ENCODE measurements at regions not wholly inside any gene's neighbourhood (a gene's known extent, or its start where the extent isn't known, plus 50 kb on each side); places are given as distances from the start of the nearest gene placed in this dataset.

GRCh38 chr7:20075992-20076820 lies 141.0 kb downstream of the MACC1 start:
- TF ChIP-seq, protein P1, sequence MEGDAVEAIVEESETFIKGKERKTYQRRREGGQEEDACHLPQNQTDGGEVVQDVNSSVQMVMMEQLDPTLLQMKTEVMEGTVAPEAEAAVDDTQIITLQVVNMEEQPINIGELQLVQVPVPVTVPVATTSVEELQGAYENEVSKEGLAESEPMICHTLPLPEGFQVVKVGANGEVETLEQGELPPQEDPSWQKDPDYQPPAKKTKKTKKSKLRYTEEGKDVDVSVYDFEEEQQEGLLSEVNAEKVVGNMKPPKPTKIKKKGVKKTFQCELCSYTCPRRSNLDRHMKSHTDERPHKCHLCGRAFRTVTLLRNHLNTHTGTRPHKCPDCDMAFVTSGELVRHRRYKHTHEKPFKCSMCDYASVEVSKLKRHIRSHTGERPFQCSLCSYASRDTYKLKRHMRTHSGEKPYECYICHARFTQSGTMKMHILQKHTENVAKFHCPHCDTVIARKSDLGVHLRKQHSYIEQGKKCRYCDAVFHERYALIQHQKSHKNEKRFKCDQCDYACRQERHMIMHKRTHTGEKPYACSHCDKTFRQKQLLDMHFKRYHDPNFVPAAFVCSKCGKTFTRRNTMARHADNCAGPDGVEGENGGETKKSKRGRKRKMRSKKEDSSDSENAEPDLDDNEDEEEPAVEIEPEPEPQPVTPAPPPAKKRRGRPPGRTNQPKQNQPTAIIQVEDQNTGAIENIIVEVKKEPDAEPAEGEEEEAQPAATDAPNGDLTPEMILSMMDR (IDR thresholded peaks at IDR 0.05; ENCODE audit: poor library complexity, severe bottlenecking): no peak
- TF ChIP-seq EZH2 (IDR thresholded peaks at IDR 0.05; ENCODE audit: borderline replicate concordance, insufficient read depth, low read length, poor library complexity, severe bottlenecking) (no peak), EP300 (conservative IDR thresholded peaks at IDR 0.05; ENCODE audit: poor library complexity, severe bottlenecking) (no peak)

All from neural cell (in vitro differentiated cells).